Breast epithelium (tissue), 4 donors: ENCODE measurements at regions not wholly inside any gene's neighbourhood (a gene's known extent, or its start where the extent isn't known, plus 50 kb on each side); places are given as distances from the start of the nearest gene placed in this dataset.

Experiments used
- DNase-seq, 2 donors: peaks; one replicate each; pipeline ENCODE4 v3.0.0-alpha.2; 2019; ENCODE audit warnings: low spot score in 2 of 2
- H3K27ac ChIP-seq, 2 donors: fragments of 200-600 bp; sonication (generic) in 1 of 2; one replicate each; pipeline ENCODE4 v1.5.1; 2016 to 2019; ENCODE audit warnings: mild to moderate bottlenecking in 1 of 2
- H3K27me3 ChIP-seq, 2 donors: fragments of 200-600 bp; sonication (generic) in 1 of 2; one replicate each; pipeline versions ENCODE4 v1.5.1 to v1.6.0; 2017 to 2019; ENCODE audit warnings: control low read depth in 1 of 2, mild to moderate bottlenecking in 1 of 2
- H3K36me3 ChIP-seq: fragments of 200-600 bp; one replicate; pipeline ENCODE4 v1.5.1; 2019
- H3K4me1 ChIP-seq, 2 donors: fragments of 200-600 bp; sonication (generic); one replicate each; pipeline ENCODE4 v1.5.1; 2016 to 2019; ENCODE audit warnings: control low read depth in 1 of 2
- H3K4me3 ChIP-seq, 3 donors: fragments of 200-600 bp; sonication (generic); 1 replicate in 2 of 3; 2 replicates in 1 of 3; pipeline ENCODE4 v1.5.1; 2016 to 2019; ENCODE audit warnings: mild to moderate bottlenecking in 3 of 3, moderate library complexity in 2 of 3
- H3K9me3 ChIP-seq, 2 donors: fragments of 200-600 bp; sonication (generic) in 1 of 2; one replicate each; pipeline ENCODE4 v1.5.1; 2016 to 2019; ENCODE audit warnings: control low read depth in 1 of 2
- CTCF ChIP-seq, 3 donors: fragments of 450-650 bp; IDR thresholded peaks; one replicate each; pipeline ENCODE4 v1.5.1; 2016 to 2017; ENCODE audit warnings: antibody characterized with exemption in 3 of 3, mild to moderate bottlenecking in 3 of 3, moderate library complexity in 3 of 3
- POLR2A ChIP-seq: fragments of 450-650 bp; IDR thresholded peaks from one replicate; pipeline ENCODE4 v1.6.1; 2016; ENCODE audit warnings: antibody characterized with exemption, mild to moderate bottlenecking, moderate library complexity
- POLR2AphosphoS5 ChIP-seq, 3 donors: sonication (generic); formaldehyde crosslinking; IDR thresholded peaks; one replicate each; pipeline ENCODE4 v1.6.1; 2017; ENCODE audit warnings: antibody characterized with exemption in 3 of 3
- intact Hi-C: fragments of 100-400 bp; cut with DNase I; formaldehyde crosslinking; loops from one replicate; pipeline ENCODE4 v1.15.1; 2023; ENCODE audit warnings: low total_unique reads

- H3K36me3 ChIP-seq: no peaks in the 10 kb centered on the region
- intact Hi-C loops: no loop called here
- no peak for DNase-seq
- no peaks in the 10 kb centered on the region for H3K27me3 ChIP-seq
- no peak for TF ChIP-seq POLR2A
- no peak for TF ChIP-seq CTCF (IDR thresholded peaks at IDR 0.05)
- H3K9me3 ChIP-seq: no peaks in the 10 kb centered on the region
- no peak overlapping the region for H3K27ac ChIP-seq
- no peaks in the 10 kb centered on the region for H3K4me1 ChIP-seq
- no peak overlapping the region for H3K4me3 ChIP-seq
Measured at GRCh38 chr6:132907231-132907630, 92.9 kb downstream of the RPS12 start.

- DNase-seq: no peak
- no peak overlapping the region for H3K4me3 ChIP-seq
- no peak for TF ChIP-seq POLR2A
- no peak for TF ChIP-seq CTCF (IDR thresholded peaks at IDR 0.05)
- TF ChIP-seq POLR2AphosphoS5 (IDR thresholded peaks at IDR 0.05): no peak
- intact Hi-C loops: no loop called here
- no peaks in the 10 kb centered on the region for H3K36me3 ChIP-seq
- H3K27me3 ChIP-seq: no peaks in the 10 kb centered on the region
- no peaks in the 10 kb centered on the region for H3K4me1 ChIP-seq
- no peak overlapping the region for H3K27ac ChIP-seq
- no peaks in the 10 kb centered on the region for H3K9me3 ChIP-seq
Measured at GRCh38 chr6:132907914-132908313, 93.5 kb downstream of the RPS12 start.

GRCh38 chr6:132909742-132910141 is 95.4 kb downstream of the RPS12 start:
- Histone ChIP-seq H3K4me1 (no peaks in the 10 kb centered on the region), H3K36me3 (no peaks in the 10 kb centered on the region), H3K9me3 (no peaks in the 10 kb centered on the region), H3K27me3 (no peaks in the 10 kb centered on the region), H3K4me3 (no peak overlapping the region), H3K27ac (no peak overlapping the region)
- TF ChIP-seq CTCF (IDR thresholded peaks at IDR 0.05) (no peak), POLR2A (no peak), POLR2AphosphoS5 (IDR thresholded peaks at IDR 0.05) (no peak)
- no peak for DNase-seq
- intact Hi-C loops: no loop called here

- H3K36me3 ChIP-seq: no peaks in the 10 kb centered on the region
- intact Hi-C loops: no loop called here
- no peak overlapping the region for H3K27ac ChIP-seq
- DNase-seq: no peak
- H3K4me1 ChIP-seq: no peaks in the 10 kb centered on the region
- no peaks in the 10 kb centered on the region for H3K27me3 ChIP-seq
- H3K4me3 ChIP-seq: no peak overlapping the region
- H3K9me3 ChIP-seq: no peaks in the 10 kb centered on the region
- TF ChIP-seq CTCF (IDR thresholded peaks at IDR 0.05) (no peak), POLR2AphosphoS5 (IDR thresholded peaks at IDR 0.05) (no peak), POLR2A (no peak)
Measured at GRCh38 chr6:132910759-132911158, 96.4 kb downstream of the RPS12 start.

GRCh38 chr6:132919045-132919860 is 104.9 kb downstream of the RPS12 start:
- intact Hi-C loops: no loop called here
- H3K27me3 ChIP-seq: no peaks in the 10 kb centered on the region

More at GRCh38 chr6:132919045-132919860, 104.9 kb downstream of the RPS12 start:
- Histone ChIP-seq H3K36me3 (no peaks in the 10 kb centered on the region), H3K9me3 (no peaks in the 10 kb centered on the region), H3K4me1 (no peaks in the 10 kb centered on the region), H3K4me3 (peak overlapping the region in 1 of 3 donors; percentile 25), H3K27ac (peak overlapping the region in 1 of 2 donors; percentile 43)
- DNase-seq: peak; percentile 32 to 64
- TF ChIP-seq POLR2AphosphoS5 (IDR thresholded peaks at IDR 0.05) (no peak), POLR2A (no peak), CTCF (IDR thresholded peaks at IDR 0.05) (no peak)
